Panc1 (cell line): ENCODE measurements at regions not wholly inside any gene's neighbourhood (a gene's known extent, or its start where the extent isn't known, plus 50 kb on each side); places are given as distances from the start of the nearest gene placed in this dataset.

Experiments used
- POLR2AphosphoS5 ChIP-seq: IDR thresholded peaks from 2 replicates; pipeline ENCODE4 v1.6.1; 2012; ENCODE audit warnings: mild to moderate bottlenecking, low read depth, low read length, moderate library complexity
- SIN3A ChIP-seq: IDR thresholded peaks from 2 replicates; pipeline ENCODE4 v1.6.1; 2012; ENCODE audit warnings: low read depth, mild to moderate bottlenecking, low read length, moderate library complexity, borderline replicate concordance; ENCODE audit not compliant: insufficient read depth
- TCF7L2 ChIP-seq: IDR thresholded peaks from 2 replicates; pipeline ENCODE4 v1.6.1; 2011; ENCODE audit warnings: mild to moderate bottlenecking, low read depth, low read length, inconsistent platforms
- TF ChIP-seq, protein P1 (sequence below): fragments of 450-650 bp; IDR thresholded peaks from 2 replicates; pipeline ENCODE4 v1.5.1; 2017; ENCODE audit warnings: mild to moderate bottlenecking

DNA sequence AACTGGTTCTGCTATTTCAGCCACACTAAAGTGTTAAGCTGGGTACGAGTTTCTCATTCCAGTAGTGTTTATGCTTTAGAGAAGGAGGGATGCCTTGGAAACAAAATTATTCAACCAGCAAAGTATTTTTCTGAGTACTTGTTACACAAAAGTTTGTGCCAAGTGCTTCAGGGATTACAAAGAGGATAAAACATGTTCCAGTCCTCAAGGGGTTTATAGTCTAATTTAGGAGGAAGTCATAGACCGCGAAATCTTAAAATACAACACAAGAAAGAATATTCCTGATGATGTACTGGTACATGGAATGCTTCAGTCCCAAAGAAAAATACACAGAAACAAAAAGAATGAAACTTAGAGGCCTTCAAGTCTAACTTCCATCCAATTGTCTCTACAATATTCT is 85.4 kb upstream of the NR4A3 start:
- TF ChIP-seq, protein P1, sequence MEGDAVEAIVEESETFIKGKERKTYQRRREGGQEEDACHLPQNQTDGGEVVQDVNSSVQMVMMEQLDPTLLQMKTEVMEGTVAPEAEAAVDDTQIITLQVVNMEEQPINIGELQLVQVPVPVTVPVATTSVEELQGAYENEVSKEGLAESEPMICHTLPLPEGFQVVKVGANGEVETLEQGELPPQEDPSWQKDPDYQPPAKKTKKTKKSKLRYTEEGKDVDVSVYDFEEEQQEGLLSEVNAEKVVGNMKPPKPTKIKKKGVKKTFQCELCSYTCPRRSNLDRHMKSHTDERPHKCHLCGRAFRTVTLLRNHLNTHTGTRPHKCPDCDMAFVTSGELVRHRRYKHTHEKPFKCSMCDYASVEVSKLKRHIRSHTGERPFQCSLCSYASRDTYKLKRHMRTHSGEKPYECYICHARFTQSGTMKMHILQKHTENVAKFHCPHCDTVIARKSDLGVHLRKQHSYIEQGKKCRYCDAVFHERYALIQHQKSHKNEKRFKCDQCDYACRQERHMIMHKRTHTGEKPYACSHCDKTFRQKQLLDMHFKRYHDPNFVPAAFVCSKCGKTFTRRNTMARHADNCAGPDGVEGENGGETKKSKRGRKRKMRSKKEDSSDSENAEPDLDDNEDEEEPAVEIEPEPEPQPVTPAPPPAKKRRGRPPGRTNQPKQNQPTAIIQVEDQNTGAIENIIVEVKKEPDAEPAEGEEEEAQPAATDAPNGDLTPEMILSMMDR: no peak
- TF ChIP-seq SIN3A (no peak), POLR2AphosphoS5 (no peak), TCF7L2 (no peak)
